Uterus (tissue), 2 donors: ENCODE measurements at regions not wholly inside any gene's neighbourhood (a gene's known extent, or its start where the extent isn't known, plus 50 kb on each side); places are given as distances from the start of the nearest gene placed in this dataset.

Experiments
- CTCF ChIP-seq, 4 experiments: fragments of 200-600 bp in 2 of 4; fragments of 450-650 bp in 2 of 4; sonication (generic) in 2 of 4; IDR thresholded peaks; one replicate each; pipeline ENCODE4 v1.5.1; 2016 to 2019; ENCODE audit warnings: antibody characterized with exemption in 4 of 4, mild to moderate bottlenecking in 2 of 4, moderate library complexity in 1 of 4
- POLR2A ChIP-seq, 2 donors: fragments of 450-650 bp; IDR thresholded peaks; one replicate each; pipeline ENCODE4 v1.6.1; 2016; ENCODE audit warnings: antibody characterized with exemption in 2 of 2, mild to moderate bottlenecking in 1 of 2, moderate library complexity in 1 of 2

DNA sequence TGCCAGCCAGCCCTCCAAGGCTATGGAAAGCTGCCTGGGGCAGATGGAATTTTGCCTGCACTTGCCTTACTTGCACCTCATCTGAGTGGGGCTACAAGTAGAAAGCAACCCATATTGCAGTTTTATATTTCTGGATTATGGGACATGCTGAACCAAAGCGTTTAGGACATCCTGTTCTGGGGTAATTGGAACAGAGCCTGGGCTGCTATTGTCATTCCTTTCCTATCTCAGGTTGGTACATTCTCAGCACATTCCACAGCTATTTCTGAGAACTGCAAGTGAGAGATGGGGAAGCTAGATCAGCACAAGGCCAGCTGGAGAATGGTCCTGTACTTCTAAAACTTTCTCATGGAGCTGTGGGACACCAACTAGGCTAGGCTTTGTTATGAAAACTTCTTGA lies 713.8 kb downstream of the KCNT2 start:
- no peak for TF ChIP-seq CTCF (IDR thresholded peaks at IDR 0.05)
- TF ChIP-seq POLR2A (IDR thresholded peaks at IDR 0.05) = no peak
